ENCODE measurements at regions not wholly inside any gene's neighbourhood (a gene's known extent, or its start where the extent isn't known, plus 50 kb on each side); places are given as distances from the start of the nearest gene placed in this dataset.
"Not testable (repeated sequence)": the region's sequence is repeated elsewhere in the genome, so short reads cannot be mapped to it uniquely, and the experiment has no call there.

DNA sequence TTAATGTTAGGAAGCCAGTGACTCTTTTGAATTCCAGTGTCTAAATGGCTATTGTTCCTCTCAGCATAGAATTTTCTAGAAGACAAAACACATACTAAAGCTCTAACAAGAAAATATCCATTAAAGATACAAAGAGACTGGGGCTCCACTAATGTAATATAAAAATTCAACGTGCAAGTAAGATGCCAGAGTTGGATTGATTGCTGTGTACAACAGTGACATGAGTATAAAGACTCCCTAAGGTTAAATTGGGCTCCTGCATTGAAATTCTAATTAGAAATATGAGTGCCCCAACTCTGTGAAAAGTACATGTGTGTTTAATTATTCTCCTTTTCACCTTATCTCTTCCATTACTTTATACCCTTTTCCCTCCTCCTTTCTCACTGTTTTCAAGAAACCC is 253.6 kb upstream of the G2E3 start:
- DNase-seq (ENCODE audit: low read depth in 2 of 2): no peak

DNA sequence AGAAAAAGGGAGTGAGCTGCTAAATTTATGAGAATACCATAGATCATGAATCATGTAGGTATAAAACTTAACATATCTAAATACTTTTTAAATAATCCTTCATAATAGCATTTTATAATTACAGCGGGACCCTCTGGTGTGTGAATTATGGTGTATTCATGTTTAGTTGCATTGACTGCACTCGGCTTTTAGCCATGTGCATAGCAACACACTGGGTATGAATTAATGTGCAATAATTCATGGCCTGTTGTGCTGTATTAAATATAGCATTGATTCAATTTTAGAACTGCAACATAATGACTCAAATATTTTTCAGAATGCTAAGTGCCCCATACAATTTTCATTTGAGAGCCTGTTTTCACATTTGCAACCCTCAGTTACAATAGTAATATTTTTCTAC is 249.6 kb upstream of the G2E3 start:
- no peak for DNase-seq (ENCODE audit: low read depth in 2 of 2)

DNA sequence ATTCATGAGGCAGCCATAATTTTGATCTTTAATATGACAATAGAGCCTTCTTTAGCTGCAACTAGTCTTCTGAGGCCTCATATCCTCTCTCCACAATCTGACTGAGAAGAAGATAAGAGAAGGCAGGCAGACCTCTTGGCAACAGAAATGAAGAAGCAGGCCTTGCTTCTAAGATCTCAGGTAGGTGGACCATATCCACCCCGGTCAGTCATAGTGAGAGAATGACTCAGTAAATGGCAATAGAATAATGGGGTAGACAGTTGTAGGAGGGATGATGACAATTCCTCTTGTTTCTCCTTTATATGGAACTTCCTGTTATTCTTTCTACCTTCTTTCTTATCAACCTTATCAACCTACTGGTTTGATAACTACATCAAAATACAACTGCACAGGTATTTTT is 246.7 kb upstream of the G2E3 start:
- no peak for DNase-seq (ENCODE audit: low read depth in 2 of 2)

DNA sequence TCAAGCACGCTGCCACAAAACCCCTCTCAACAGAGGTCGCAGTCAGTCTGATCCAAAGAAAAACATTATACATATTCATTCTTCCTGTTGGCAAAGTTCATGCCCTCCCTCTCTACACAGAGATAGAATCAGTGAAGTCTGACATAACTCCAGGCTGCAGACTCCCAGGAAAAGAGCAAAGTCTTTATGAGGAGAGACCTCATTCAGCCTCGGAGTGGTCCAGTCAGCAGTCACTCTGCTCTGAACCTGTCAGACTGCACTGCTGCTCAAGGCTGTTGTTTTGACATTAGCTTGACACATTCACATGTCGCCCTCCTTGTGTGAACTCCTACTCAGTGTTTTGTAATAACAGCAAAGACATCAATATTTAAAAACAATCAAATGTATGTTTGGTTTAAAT is 241.2 kb upstream of the G2E3 start:
- DNase-seq (ENCODE audit: low read depth in 2 of 2): no peak

DNA sequence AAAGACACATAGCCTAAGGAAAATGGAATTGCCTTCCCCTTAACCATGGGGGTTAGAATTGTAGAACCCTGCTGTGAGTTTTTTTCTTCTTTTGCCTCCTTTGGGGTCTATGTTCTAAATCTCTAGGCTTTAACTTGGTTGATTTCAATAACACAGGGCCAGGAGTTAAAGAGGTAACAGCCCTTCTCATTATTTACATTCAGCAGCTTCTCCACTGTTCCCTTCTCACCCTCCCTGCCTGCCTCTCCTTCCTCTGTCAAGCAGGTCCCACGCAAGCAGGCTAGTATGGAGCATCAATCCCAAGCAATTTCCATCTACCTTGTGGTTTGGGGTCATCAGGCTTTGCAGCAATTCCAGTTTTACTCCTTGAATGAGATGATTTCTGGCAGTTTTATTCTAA is 236.1 kb upstream of the G2E3 start:
- no peak for DNase-seq (ENCODE audit: low read depth in 2 of 2)

DNA sequence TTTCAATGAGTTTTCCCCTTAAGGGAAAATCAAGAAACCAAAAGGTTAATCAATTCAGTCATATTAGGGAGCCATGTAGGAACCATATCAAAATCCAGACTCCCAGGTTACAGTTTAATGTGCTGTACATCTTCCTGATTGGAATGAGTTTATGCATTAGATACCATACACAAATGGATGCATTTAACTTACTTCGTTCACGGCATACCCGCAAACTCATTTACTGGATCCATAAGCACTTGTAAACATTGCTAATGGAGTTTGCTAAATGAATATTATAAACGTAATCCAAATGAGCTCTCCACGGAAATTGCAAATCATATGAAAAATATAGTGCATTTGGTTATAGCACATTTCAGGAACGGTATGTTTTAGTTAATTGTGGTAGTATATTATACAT is 228.9 kb upstream of the G2E3 start:
- no peak for DNase-seq (ENCODE audit: low read depth in 2 of 2)

DNA sequence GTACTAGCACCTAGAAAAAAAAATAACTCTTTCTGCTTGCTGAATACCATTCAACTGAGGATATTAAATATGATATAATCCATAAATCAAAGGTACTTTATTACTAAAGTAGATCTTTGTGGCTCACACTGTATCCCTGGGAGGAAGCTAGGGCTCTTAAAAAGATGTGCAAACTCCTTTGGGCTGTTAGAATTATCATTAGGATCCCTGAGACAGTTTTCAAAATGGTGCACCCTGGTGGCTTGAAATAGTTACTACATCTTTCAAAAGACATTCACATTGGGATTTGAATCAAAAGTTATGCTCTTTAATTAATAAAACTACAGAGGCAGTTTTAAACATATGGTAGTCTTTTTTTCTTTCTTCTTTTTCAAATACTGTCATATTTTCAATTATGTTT is 228.5 kb upstream of the G2E3 start:
- no peak for DNase-seq (ENCODE audit: low read depth in 2 of 2)

DNA sequence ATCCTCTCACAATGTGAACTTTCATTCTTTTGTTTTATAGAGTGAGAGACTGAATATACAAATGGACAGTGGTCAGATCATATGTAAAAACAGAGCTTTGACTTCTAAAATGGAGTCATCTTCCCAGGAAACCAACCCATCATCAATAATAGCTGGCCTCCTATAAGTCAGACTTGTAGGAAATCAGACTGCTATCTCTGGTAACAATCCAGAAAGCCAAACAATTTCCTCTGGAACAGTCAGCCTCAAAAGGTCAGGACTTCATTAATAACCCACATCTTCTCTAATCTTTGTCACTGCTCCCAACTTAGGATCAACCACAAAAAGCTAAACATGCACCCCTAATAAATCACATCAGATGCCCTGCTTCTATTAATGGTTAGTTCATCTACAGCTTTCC is 227.9 kb upstream of the G2E3 start:
- DNase-seq (ENCODE audit: low read depth in 2 of 2): no peak

DNA sequence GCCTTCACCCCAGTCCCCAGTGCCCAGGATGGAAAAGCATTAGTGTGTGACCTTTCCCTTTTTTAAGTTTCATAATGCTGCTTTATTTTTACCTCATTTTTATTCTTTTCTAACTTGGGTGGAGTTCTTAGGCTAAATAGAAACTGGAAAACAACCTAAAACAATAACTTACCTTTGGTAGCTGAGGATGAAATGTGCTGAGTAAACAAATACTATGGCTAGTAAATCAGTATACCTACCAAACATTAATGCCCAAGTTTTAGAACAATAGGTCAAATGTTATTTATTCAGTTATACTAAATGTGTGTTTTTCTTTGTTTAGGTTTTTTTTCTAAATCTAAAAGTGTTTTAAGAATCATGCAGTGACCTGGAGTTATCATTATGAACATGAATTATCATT is 226.6 kb upstream of the G2E3 start:
- no peak for DNase-seq (ENCODE audit: low read depth in 2 of 2)

DNA sequence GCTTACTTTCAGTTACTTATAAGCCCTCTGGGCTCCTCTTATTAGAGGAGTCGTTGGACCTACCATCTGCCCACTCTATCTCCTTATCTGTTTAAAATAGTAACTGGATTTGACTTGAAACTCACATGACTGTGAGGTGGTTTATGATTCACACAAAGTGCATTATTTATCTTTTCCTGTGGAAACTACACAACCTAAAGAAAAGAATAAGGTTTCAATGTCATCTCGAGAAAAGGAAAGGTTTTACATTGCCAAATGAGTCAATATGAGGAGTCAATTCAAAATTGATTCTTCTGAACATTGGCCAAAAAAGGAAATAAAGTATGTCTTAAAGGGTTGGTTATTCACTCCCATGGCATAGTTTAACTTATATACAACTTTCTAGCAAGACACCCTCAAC is 225.0 kb upstream of the G2E3 start:
- DNase-seq (ENCODE audit: low read depth in 2 of 2): no peak

DNA sequence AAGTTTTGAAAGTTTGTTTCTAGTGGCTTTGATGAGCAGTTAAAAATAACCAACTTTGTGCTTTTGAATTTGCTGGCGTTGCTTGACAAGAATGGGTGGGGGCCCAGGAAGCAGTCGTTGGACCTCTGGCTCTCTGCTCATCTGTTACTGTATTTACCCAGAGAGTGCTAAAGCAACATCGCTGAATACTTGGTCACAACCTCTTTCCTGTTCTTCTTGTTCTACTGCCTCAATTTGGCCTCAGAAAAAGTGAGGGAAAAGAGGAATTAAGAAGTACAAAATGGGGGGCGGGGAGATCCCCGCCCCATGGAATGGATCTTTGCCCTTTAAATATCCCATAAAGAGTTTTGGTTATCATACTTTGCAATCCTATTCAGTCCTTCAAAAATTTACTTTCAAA is 221.5 kb upstream of the G2E3 start:
- DNase-seq (ENCODE audit: low read depth in 2 of 2): no peak

DNA sequence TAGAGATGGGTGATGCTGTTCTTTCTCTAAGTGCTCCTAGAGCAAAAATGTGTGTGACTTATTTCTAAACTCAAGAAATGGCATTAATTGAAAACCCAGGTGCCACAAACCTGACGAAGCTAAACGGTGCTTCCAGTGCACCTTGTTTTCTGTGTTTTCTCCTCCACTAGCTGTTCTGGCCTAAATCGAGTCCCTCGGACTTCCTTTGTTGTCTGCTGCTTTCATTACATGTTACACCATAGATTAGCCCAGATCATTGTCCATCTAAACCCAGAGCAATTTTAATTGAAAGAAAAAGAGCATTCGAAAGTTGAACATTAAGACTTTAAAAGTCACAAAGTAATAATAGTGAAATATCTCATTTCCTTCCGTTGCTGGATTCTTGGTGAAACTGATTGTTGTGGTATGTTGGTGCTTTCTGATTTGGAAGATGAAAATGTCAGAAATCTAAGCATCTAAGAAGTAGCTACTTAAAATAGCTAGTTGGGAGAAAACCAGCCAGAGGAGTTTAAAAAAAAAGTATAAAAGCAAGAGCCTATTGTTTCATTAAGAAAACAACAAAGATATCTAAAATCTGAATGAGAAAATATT is 219.6 kb upstream of the G2E3 start:
- DNase-seq (ENCODE audit: low read depth in 2 of 2): no peak

DNA sequence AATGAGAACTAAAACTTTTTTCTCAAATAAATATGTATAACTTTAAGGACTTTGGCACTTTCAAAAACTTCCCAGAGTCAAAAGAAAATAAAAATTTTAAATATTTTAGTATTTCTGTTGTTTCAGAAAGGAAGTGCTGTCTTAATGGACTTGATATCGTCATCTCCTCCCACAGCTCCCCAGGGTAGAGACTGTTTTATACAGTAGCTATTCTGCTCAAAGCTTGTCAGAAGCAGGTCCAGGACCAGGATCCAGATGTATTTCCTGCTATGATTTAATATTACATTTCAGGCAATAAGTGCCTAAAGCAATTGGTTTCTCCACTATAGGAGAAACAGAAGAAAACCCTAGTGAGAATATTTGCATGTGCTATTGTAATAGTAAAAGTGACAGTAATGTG is 218.5 kb upstream of the G2E3 start:
- no peak for DNase-seq (ENCODE audit: low read depth in 2 of 2)

DNA sequence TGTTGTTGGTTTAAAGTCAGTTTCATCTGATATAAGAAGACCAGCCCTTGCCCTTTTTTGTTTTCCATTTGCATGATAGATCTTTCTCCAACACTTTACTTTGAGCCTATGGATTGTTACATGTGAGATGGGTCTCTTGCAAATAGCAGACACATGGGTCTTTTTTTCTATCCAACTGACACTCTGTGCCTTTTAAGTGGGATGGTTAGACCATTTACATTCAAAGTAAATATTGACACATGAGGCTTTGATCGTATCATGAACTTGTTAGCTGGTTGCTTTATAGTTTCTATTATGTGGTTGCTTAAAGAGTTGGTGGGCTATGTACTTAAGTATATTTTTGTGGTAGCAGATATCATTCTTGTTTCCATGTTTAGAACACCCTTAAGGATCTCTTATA is 213.4 kb upstream of the G2E3 start:
- no peak for DNase-seq (ENCODE audit: low read depth in 2 of 2)

DNA sequence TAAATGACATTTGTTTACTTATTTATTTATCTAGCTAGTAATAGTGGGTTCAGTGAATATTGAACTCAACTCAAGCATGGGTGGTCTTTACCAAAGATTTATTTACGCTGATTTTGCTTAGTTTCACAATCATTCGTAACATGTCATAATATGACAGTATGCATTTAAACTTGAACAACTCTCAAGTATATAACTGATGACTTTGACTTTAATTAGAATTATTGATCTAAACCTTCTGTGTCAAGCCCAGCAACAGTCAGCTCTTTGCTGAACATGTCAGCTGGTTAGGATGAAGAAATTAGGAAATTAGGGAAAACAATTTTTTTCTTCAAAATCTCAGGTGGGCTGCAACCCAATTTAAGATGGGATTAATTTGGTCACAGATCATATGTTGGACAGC is 210.5 kb upstream of the G2E3 start:
- DNase-seq (ENCODE audit: low read depth in 2 of 2): no peak

DNA sequence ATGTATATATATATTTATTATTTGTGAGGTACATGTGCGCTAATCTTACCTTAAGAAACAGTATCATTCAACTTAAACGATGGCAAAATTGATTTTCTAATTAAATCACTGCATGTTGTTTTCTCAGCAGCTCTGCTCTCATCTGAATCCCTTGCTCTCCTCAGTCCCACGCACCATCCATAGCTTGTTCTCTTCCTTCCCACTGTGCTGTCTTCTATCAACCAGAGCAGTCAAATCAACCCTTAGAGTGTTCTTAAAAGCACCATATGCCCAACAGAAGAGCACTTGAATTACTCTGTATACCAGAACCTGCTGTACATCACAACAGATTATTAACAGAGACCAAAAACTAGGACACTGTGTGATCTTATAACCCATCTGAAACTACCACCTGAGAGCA is 209.4 kb upstream of the G2E3 start:
- no peak for DNase-seq (ENCODE audit: low read depth in 2 of 2)

DNA sequence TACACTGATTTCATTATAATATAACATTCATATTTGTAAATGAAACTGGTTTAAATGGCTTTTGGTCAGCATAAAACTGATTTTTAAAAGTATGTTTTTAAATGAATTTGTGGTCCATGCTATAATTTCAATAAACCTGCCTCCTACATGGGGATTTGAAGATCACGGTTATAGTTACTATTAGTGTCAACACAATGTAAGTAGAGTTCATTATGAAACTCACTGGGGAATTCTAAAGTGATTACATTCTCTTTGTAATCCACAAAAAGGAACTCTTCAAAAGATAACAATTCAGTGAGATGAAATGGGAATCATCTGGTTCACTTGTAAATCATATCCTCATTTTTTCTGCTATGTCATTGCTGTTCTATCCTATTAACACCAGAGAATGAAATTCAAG is 204.5 kb upstream of the G2E3 start:
- DNase-seq (ENCODE audit: low read depth in 2 of 2): no peak

DNA sequence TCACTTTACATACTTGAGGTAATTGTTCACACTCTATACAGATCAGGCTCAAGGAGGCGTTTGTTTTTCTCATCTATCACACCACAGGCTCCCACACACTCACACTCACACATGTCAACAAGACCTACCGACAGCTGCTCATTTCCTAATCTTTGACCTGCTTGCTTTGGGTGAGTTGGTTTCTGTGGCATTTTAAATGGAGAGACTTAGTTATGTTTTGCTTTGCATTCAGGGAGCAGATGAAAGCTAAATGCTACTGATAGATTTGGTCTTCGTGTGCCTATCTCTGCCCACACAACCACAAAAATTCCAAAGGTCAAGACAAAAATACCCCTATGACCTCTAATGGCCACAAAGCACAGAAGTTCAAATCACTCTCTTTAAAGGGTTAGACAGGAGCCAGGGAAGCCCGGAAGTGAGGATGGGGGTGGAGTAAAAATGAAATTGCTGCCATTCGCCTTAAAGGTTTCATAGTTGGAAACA is 203.5 kb upstream of the G2E3 start:
- peak in 1 of 2 donors; percentile 3 for DNase-seq (ENCODE audit: low read depth in 2 of 2)

DNA sequence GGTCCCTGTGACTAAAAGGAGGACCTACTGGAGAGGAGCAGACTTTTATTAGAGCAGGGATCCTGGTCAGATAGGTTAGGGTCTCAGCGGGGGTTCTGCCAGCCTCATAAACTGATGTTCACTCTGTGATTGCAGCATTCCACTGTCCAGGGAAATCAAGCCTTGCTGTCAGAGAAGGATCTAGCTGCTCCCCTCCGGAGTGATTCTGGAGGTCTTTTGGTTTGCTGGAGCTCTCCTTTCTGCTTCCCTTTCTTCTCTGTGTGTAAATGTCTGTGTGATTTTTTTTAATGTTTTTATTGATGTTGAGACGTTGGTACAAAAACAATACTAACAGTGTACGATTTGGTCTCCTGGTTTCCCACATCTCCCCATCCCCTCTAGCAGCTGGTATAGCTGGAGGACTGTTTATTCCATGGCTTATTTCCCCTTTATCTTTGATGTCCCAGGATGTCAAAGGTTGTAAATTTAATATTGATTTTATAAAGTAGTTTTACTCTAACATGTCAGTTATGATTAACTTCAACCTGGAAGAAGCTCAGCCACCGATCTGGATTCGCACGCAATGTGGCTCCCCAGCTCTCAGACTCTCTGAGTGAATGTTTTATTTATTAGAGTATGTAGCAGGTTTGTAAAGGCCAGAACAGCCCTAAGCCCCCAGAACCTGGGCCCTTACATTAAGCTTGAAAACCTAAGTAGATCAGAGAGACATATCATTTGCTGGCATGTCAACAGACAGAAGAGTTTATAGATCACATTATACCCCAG is 202.3 kb upstream of the G2E3 start:
- DNase-seq (ENCODE audit: low read depth in 2 of 2): no peak

DNA sequence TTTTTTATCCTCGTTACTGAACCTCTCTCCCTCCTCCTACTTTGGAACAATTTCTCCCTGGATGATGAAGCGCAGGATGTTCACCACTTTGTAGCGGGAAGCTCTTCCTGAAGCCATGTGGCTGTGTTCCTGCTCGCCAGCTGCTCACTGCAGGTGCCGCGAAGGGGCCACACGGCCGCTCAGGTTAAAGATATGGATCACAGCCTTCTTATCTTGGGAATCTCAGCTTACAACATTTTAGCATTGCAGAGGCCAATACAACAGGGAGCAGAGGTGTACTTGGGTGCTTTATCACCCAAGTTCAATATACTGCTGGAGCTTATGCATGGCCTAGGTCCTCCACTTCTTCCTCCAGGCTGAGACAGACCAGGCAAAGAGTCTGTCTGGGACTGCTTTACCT is 201.2 kb upstream of the G2E3 start:
- DNase-seq (ENCODE audit: low read depth in 2 of 2): no peak

DNA sequence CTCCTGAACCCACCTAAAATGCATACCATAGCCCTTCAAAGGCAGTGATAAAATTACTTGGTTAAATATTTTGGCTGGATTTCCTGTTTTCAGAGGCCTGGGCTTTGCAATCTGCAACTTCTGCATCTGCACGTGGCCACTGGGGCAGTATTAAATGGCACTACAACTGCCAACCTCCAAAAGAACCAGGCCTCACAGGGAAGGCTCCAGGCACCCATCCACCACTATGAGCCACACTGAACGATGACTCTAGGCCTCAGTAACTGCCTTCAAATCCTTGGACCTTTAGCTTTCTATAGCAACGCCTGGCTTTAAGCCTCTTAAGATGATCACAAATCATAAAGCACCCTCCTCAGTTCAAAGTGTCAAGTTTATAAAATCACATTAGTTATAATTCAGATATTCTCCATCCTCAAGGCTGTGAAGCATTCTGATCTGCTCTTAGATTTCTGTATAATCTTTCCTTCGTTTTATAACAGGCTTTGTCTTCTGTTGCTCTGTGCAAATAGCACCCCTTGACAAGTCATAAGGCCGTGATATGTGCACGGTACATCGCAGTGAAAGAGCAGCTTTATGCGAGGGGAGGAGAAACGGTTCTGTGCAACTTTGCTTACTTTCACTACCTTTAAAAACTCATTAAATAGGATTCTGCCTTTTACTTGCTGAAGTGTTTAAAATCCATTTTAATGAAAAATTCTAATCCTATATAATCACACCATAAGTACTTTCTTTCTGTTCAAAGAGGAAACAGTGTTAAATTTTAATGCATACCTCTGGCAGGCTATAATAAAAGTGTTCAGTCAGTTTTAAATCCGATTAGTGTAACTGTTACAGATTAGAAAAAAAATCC is 196.4 kb upstream of the G2E3 start:
- DNase-seq (ENCODE audit: low read depth in 2 of 2): no peak

DNA sequence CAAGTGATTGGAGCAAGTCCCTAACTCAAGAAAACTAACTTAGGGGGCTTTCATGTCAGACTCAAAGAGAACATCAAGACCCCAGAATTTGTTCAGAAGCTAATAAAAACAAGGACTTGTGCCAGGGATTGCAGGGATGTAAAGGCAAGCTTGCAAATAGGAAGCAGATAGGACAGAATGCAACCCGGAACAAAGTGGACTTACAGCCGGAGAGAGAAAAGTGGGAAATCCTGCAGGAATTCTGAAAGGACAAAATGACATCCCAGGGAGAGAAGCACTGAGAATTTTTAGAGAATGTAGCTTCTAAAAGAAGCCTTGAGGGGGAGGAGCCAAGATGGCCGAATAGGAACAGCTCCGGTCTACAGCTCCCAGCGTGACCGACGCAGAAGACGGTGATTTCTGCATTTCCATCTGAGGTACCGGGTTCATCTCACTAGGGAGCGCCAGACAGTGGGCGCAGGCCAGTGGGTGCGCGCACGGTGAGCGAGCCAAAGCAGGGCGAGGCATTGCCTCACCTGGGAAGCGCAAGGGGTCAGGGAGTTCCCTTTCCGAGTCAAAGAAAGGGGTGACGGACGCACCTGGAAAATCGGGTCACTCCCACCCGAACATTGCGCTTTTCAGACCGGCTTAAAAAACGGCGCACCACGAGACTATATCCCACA is 195.6 kb upstream of the G2E3 start:
- not testable (repeated sequence) for DNase-seq (ENCODE audit: low read depth in 2 of 2)

All from stimulated activated CD4-positive, alpha-beta T cell treated with anti-CD3 and anti-CD28 coated beads, Interleukin-15, amount 100 ng/mL, for 48 hours (primary cell).